K562 (cell line): ENCODE measurements at regions not wholly inside any gene's neighbourhood (a gene's known extent, or its start where the extent isn't known, plus 50 kb on each side); places are given as distances from the start of the nearest gene placed in this dataset.

Experiments used
- ATAC-seq: fragments of 200-7000 bp; cut with Tn5 transposase; 3 replicates; pipeline ENCODE4 v1.9.1; 2020; ENCODE audit warnings: moderate library complexity
- BruUV-seq: library from RNA; stranded (reverse); fragments of 400-500 nt; replicated peaks from 2 replicates; lab custom pipeline; 2021; lab: Mats Ljungman, UMichigan
- CTCF ChIA-PET: fragments of 300-600 bp; formaldehyde crosslinking; extraction: SDS; loops from one replicate; lab custom pipeline; 2021; ENCODE audit warnings: low intra/inter-chr PET ratio; lab: Yijun Ruan, JAX
- POLR2A ChIA-PET: fragments of 300-600, 350-650 bp; sonication (Branson Sonifier 250); formaldehyde crosslinking; extraction: SDS; loops from one replicate; lab custom pipeline; 2021; ENCODE audit warnings: antibody characterized with exemption, inconsistent platforms; lab: Yijun Ruan, JAX
- DNase-seq, 4 experiments: peaks; one replicate each; pipeline versions ENCODE4 v3.0.0 to v3.0.0-alpha.2; 2011 to 2018; ENCODE audit warnings: low spot score in 3 of 4, mixed read lengths in 3 of 4; ENCODE audit errors: extremely low read depth in 1 of 4
- FAIRE-seq: peaks from 2 replicates; lab custom pipeline; 2011; peaks lifted over from hg19 to GRCh38; lab: Jason Lieb, UNC
- H2AFZ ChIP-seq: 2 replicates; pipeline ENCODE4 v1.6.0; 2011; ENCODE audit warnings: low read depth, low read length, control low read depth, inconsistent platforms
- H3K27ac ChIP-seq: fragments of 200-600 bp; 3 replicates; pipeline ENCODE4 v1.8.0; 2011; ENCODE audit warnings: low read depth, mild to moderate bottlenecking, control low read depth, inconsistent platforms, low read length, moderate library complexity, mixed read lengths; ENCODE audit errors: extremely low read depth
- H3K27me3 ChIP-seq, 2 experiments: fragments of 300-600 bp in 1 of 2; 2 replicates in 1 of 2; 3 replicates in 1 of 2; pipeline versions ENCODE4 v1.6.0 to v1.8.0; 2011; ENCODE audit warnings: inconsistent platforms in 2 of 2, low read length in 2 of 2, mild to moderate bottlenecking in 1 of 2, mixed read lengths in 1 of 2, moderate library complexity in 1 of 2; ENCODE audit not compliant: control insufficient read depth in 2 of 2, insufficient read depth in 2 of 2
- H3K36me3 ChIP-seq: fragments of 300-600 bp; 3 replicates; pipeline ENCODE4 v1.8.0; 2011; ENCODE audit warnings: mild to moderate bottlenecking, low read length, inconsistent platforms; ENCODE audit not compliant: control insufficient read depth, insufficient read depth
- H3K4me1 ChIP-seq, 2 experiments: fragments of 200-600 bp in 1 of 2; replicated peaks in 1 of 2; 2 replicates in 1 of 2; 3 replicates in 1 of 2; pipeline versions ENCODE4 v1.5.1 to v1.8.0; 2011; ENCODE audit warnings: inconsistent platforms in 2 of 2, low read length in 2 of 2, mild to moderate bottlenecking in 1 of 2, mixed read lengths in 1 of 2, moderate library complexity in 1 of 2; ENCODE audit not compliant: control insufficient read depth in 2 of 2, insufficient read depth in 2 of 2
- H3K4me2 ChIP-seq: 2 replicates; pipeline ENCODE4 v1.6.1; 2011; ENCODE audit warnings: low read length, control low read depth, inconsistent platforms, mixed read lengths; ENCODE audit not compliant: insufficient read depth
- H3K4me3 ChIP-seq: fragments of 200-600 bp; sonication (generic), shearing (Covaris generic); 2 replicates; pipeline ENCODE4 v1.5.1; 2016; ENCODE audit warnings: control low read depth, inconsistent platforms
- H3K79me2 ChIP-seq: fragments of 200-600 bp; 3 replicates; pipeline ENCODE4 v1.8.0; 2011; ENCODE audit warnings: low read length, inconsistent platforms; ENCODE audit not compliant: control insufficient read depth, insufficient read depth
- H3K9ac ChIP-seq, 2 experiments: 2 replicates each; pipeline versions ENCODE4 v1.6.0 to v1.6.1; 2011; ENCODE audit warnings: low read depth in 2 of 2, low read length in 2 of 2, control low read depth in 1 of 2, inconsistent platforms in 1 of 2, mild to moderate bottlenecking in 1 of 2, mixed read lengths in 1 of 2; ENCODE audit not compliant: insufficient read depth in 1 of 2
- H3K9me1 ChIP-seq: one replicate; pipeline ENCODE4 v1.6.0; 2011; ENCODE audit warnings: inconsistent platforms, mild to moderate bottlenecking, low read length, moderate library complexity; ENCODE audit not compliant: control insufficient read depth, insufficient read depth
- H3K9me3 ChIP-seq: replicated peaks from 2 replicates; pipeline ENCODE4 v1.5.1; 2011; ENCODE audit warnings: low read depth, low read length, inconsistent platforms; ENCODE audit not compliant: control insufficient read depth, insufficient read depth
- H4K20me1 ChIP-seq: replicated peaks from 2 replicates; pipeline ENCODE4 v1.6.1; 2011; ENCODE audit warnings: low read length, inconsistent platforms, mixed read lengths; ENCODE audit not compliant: control insufficient read depth, insufficient read depth
- CEBPG ChIP-seq, 3 experiments: fragments of 200-800 bp in 1 of 3; sonication (Bioruptor generic) in 1 of 3; sonication (generic) in 1 of 3; formaldehyde crosslinking in 1 of 3; IDR thresholded peaks in 2 of 3; conservative IDR thresholded peaks in 1 of 3; 2 replicates each; pipeline versions ENCODE4 v1.6.1 to v1.8.0; 2016 to 2022; ENCODE audit warnings: missing compliant biosample characterization in 2 of 3, missing genetic modification characterization in 2 of 3, mild to moderate bottlenecking in 1 of 3, missing genetic modification reagents in 1 of 3
- CTCF ChIP-seq, 3 experiments: IDR thresholded peaks in 2 of 3; conservative IDR thresholded peaks in 1 of 3; 2 replicates each; pipeline ENCODE4 v1.5.1; 2011 to 2012; ENCODE audit warnings: low read length in 3 of 3, mild to moderate bottlenecking in 3 of 3, control low read depth in 2 of 3, improper control_type of control experiment in 1 of 3, inconsistent platforms in 1 of 3, low read depth in 1 of 3, mixed read lengths in 1 of 3, moderate library complexity in 1 of 3; ENCODE audit not compliant: insufficient read depth in 2 of 3
- DLX4 ChIP-seq: fragments of 250-450 bp; sonication (Bioruptor Pico); IDR thresholded peaks from 2 replicates; pipeline ENCODE4 v1.6.1; 2021; ENCODE audit warnings: mild to moderate bottlenecking
- ELF1 ChIP-seq: fragments of 200-800 bp; sonication (Bioruptor generic); IDR thresholded peaks from 2 replicates; pipeline ENCODE4 v1.6.1; 2016; ENCODE audit warnings: missing genetic modification characterization, missing compliant biosample characterization
- HMG20A ChIP-seq: fragments of 450-650 bp; formaldehyde crosslinking; conservative IDR thresholded peaks from 2 replicates; pipeline ENCODE4 v1.4.0; 2020; ENCODE audit warnings: mild to moderate bottlenecking, mixed read lengths
- HMGN3 ChIP-seq: IDR thresholded peaks from 2 replicates; pipeline ENCODE4 v1.6.1; 2011; ENCODE audit warnings: borderline replicate concordance, low read depth, mild to moderate bottlenecking, mixed read lengths, low read length; ENCODE audit not compliant: insufficient read length; ENCODE audit errors: extremely low read depth
- ID3 ChIP-seq, 2 experiments: fragments of 250-450 bp in 1 of 2; fragments of 450-650 bp in 1 of 2; sonication (Bioruptor Pico) in 1 of 2; IDR thresholded peaks; 2 replicates each; pipeline versions ENCODE4 v1.6.1 to v1.8.0; 2016 to 2021; ENCODE audit warnings: mild to moderate bottlenecking in 2 of 2, moderate library complexity in 2 of 2, missing compliant biosample characterization in 1 of 2, missing genetic modification characterization in 1 of 2
- MTF1 ChIP-seq: fragments of 250-450 bp; sonication (Bioruptor Pico); IDR thresholded peaks from 2 replicates; pipeline ENCODE4 v1.9.0; 2021; ENCODE audit warnings: moderate library complexity, mild to moderate bottlenecking, inconsistent platforms, borderline replicate concordance
- NFE2L1 ChIP-seq: fragments of 450-650 bp; IDR thresholded peaks from 2 replicates; pipeline ENCODE4 v1.6.1; 2016; ENCODE audit warnings: missing genetic modification characterization, low read depth, mild to moderate bottlenecking, missing compliant biosample characterization, moderate library complexity, borderline replicate concordance
- NR1H2 ChIP-seq: sonication (generic); formaldehyde crosslinking; IDR thresholded peaks from 2 replicates; pipeline ENCODE4 v1.4.0; 2020; ENCODE audit warnings: mild to moderate bottlenecking, missing genetic modification reagents
- SFPQ ChIP-seq: fragments of 200-400 bp; formaldehyde crosslinking; IDR thresholded peaks from 2 replicates; pipeline ENCODE4 v1.6.1; 2017; ENCODE audit warnings: mild to moderate bottlenecking, low read depth, low read length, moderate library complexity
- SP1 ChIP-seq: sonication (generic); formaldehyde crosslinking; IDR thresholded peaks from 2 replicates; pipeline ENCODE4 v1.8.1; 2022; ENCODE audit warnings: mild to moderate bottlenecking, missing genetic modification reagents
- TGIF2 ChIP-seq: sonication (generic); formaldehyde crosslinking; IDR thresholded peaks from 2 replicates; pipeline ENCODE4 v1.8.1; 2022; ENCODE audit warnings: mild to moderate bottlenecking, missing genetic modification reagents, moderate library complexity
- ZNF253 ChIP-seq: fragments of 250-450 bp; sonication (Bioruptor Pico); conservative IDR thresholded peaks from 2 replicates; pipeline ENCODE4 v1.6.1; 2021; ENCODE audit warnings: mild to moderate bottlenecking
- ZNF354B ChIP-seq: fragments of 250-450 bp; sonication (Bioruptor Pico); IDR thresholded peaks from 2 replicates; pipeline ENCODE4 v1.4.0; 2020
- in situ Hi-C: fragments of 300-500 bp; cut with MboI; formaldehyde crosslinking; loops from 4 replicates; pipeline ENCODE4 v1.15.0; 2018; ENCODE audit warnings: inconsistent platforms, mixed read lengths
- intact Hi-C: fragments of 100-400 bp; cut with micrococcal nuclease; formaldehyde crosslinking; loops from 2 replicates; pipeline ENCODE4 v1.14.2; 2022

- TF ChIP-seq HMGN3 (no peak), SFPQ (no peak), NFE2L1 (tag) (no peak)
Measured at GRCh38 chr17:71099003-71099714, 929.8 kb downstream of the KCNJ2 start (continued).

- Histone ChIP-seq H3K36me3 (no peaks in the 10 kb centered on the region), H3K9me3 (no peaks in the 10 kb centered on the region), H3K4me1 (no peaks in the 10 kb centered on the region), H3K27ac (no peak overlapping the region), H3K9ac (no peak overlapping the region), H3K9me1 (no peaks in the 10 kb centered on the region), H3K27me3 (no peaks in the 10 kb centered on the region), H3K4me2 (no peak overlapping the region), H3K79me2 (no peaks in the 10 kb centered on the region), H3K4me3 (no peak overlapping the region), H2AFZ (no peak overlapping the region), H4K20me1 (no peaks in the 10 kb centered on the region)
- ChIA-PET CTCF (no interaction called here), POLR2A (no interaction called here)
- in situ Hi-C loops (no loop called here), intact Hi-C loops (no loop called here)
- FAIRE-seq = no peak
- ATAC-seq = no peak
- BruUV-seq = no TSS peak
- no peak for DNase-seq
- TF ChIP-seq CTCF (IDR thresholded peaks at IDR 0.05 in 2 of 3, conservative IDR thresholded peaks at IDR 0.05 in 1 of 3; ENCODE audit: insufficient read depth in 2 of 3, low read depth in 1 of 3, low read length in 3 of 3) (no peak), DLX4 (CRISPR knock-in tag) (no peak), ID3 (CRISPR knock-in tag; IDR thresholded peaks at IDR 0.05) (no peak), ID3 (tag; IDR thresholded peaks at IDR 0.05) (no peak), TGIF2 (CRISPR knock-in tag) (no peak), NR1H2 (no peak), ZNF253 (CRISPR knock-in tag) (no peak), HMG20A (CRISPR knock-in tag) (no peak), MTF1 (no peak), CEBPG (CRISPR knock-in tag; IDR thresholded peaks at IDR 0.05) (no peak), CEBPG (tag; conservative IDR thresholded peaks at IDR 0.05 in 1 of 2, IDR thresholded peaks at IDR 0.05 in 1 of 2) (no peak), SP1 (CRISPR knock-in tag) (no peak), ELF1 (tag) (no peak), ZNF354B (no peak)
Measured at GRCh38 chr17:71102777-71103176, 933.4 kb downstream of the KCNJ2 start.
